Activated CD4-positive, alpha-beta T cell treated with anti-CD3 and anti-CD28 coated beads, Interleukin-2, Interleukin-6, amounts not matched to agents 100 ng/mL and 50 ng/mL, durations not matched to agents 16 hours and 8 hours (primary cell): ENCODE measurements at regions not wholly inside any gene's neighbourhood (a gene's known extent, or its start where the extent isn't known, plus 50 kb on each side); places are given as distances from the start of the nearest gene placed in this dataset.
"Not testable (repeated sequence)": the region's sequence is repeated elsewhere in the genome, so short reads cannot be mapped to it uniquely, and the experiment has no call there.

ENCODE experiments used
- DNase-seq: peaks from one replicate; pipeline ENCODE4 v3.0.0-alpha.2; 2020

GRCh38 chr15:53116169-53116568 lies 326.0 kb upstream of the ONECUT1 start:
- no peak for DNase-seq

GRCh38 chr15:53115563-53115962 lies 325.4 kb upstream of the ONECUT1 start:
- DNase-seq, result no peak

DNA sequence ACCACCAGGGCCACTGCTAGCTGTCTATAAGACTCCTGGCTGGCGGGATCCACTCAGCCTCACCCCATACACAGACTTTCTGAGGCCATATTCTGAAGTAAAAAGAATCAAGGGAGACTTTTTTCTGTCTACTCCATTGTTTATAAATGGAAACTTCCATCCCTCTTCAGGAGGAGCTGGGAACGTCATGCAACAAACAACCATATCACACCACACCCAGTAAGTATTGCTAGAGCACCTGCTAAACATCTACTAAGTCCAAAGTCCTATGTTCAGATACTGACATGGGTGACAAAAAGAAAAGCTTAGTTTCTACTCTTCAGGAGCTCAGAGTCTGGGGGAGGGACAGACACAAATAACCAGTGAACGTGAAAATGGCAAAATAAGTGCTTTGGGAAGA lies 324.8 kb upstream of the ONECUT1 start:
- DNase-seq, result no peak

DNA sequence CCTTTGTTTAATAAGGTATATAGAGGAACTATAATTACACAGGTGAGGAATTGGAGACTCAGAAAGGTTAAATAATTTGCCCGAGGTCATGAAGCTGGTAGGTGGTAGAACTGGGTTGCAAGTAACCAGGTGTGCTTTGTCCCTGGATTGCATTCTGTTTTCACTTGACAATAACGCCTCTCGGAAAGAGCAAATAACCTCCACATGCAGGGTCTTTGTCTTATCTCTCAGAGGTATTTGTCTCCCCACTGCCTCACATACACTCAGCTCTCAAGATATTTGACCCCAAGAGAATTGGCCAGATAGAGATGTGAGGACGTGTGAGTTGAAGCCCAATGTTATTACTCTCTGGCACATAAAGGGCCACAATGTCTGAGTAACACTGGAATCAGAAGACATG lies 320.9 kb upstream of the ONECUT1 start:
- no peak for DNase-seq

DNA sequence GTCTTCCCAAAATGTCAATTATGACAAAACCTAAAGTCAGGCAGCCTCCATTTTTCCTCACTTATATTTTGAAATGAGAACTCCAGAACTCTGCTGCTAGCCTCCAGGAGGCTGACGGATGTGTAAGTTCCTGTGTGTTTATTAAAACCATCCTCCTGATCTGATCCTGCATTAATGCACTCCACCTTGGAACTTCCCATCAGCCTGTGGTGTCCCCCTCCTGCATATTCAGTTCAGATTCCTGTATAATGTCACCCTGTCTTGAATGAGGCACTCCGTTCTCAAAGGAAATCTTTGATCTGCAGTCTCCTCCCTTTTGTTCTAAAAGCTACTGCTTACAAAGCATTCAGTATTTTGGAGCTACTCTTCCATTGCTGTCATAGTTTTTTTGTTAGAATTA lies 318.2 kb upstream of the ONECUT1 start:
- DNase-seq, result no peak

- no peak for DNase-seq
Observed at GRCh38 chr15:53107855-53108254, 317.7 kb upstream of the ONECUT1 start.

GRCh38 chr15:53106505-53107286 lies 316.6 kb upstream of the ONECUT1 start:
- DNase-seq, result no peak

DNA sequence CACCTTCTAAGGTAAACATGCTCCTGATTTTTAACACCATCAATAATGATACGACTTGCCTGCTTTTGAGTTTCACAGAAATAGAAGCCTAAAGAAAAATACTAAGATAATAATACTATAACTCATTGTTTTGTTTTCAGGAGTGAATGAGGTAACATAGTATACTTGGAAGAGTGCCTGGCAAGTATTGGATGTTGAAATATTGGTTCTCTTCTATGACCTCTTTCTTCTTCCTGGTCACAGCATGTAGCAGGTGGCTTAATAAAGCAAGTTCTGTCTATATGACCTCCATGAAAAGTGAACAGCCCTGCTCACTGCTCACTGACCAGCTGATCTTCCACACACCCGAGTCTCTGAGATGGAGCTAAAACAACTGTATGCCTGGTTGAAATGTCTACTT lies 312.3 kb upstream of the ONECUT1 start:
- no peak for DNase-seq

DNA sequence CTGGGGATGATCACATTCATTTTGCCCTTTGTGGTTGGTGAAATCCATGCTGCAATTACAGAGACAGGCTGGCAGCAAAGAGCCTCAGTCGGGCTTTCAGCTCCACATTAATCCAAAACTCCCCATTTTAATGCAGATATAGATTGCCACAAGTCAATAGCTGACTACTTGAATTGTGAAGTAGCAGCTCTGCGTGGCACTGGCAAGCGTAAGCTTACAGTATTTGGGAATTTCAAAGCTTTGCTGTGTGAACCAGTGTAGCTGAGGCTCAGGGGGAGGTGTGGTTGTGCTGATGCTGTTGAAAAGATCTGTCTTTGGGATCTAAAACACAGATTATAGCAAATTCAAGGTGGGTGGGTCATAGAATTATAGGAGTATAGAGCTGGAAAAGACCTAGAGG lies 290.3 kb upstream of the ONECUT1 start:
- no peak for DNase-seq

GRCh38 chr15:53074221-53074620 lies 284.1 kb upstream of the ONECUT1 start:
- no peak for DNase-seq

DNA sequence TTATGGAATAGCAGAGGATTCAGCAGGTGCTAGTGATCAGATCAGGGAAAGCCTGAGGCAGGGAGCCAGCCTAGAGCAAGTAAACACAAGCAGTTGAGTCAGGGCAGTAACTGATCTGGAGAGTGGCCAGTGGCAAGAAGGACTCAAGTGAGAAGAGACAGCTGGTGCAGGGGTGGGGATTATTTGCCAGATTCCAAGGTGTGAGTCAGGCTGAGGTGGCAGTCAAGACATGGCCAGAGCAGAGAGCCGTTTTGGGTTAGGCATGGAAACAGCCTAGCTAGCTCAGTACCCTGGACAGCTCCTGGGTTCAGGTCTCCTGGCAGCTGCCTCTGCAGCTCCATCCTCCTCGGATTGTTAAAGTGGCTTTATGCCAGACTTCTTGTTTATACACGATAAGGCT lies 281.9 kb upstream of the ONECUT1 start:
- DNase-seq, result peak; percentile 5

DNA sequence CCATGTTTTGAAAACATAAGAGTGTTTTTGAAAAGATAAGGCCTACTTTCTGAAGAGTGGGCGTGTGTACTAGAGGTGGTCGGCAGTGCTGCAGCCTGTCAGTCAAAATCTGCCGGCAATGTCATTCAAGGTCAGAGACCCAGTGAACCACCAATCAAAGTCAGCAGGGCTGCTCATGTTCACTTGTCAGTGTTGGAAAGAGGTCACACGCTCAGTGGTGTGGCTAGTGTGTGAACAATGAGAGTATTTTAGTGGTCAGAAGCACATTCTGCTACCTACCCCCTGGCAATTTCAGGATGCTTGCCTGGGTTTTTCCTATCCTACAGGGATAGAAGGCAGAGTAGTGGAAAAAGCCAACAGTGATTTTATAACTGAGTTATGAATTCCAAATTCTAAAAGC lies 278.5 kb upstream of the ONECUT1 start:
- no peak for DNase-seq

DNA sequence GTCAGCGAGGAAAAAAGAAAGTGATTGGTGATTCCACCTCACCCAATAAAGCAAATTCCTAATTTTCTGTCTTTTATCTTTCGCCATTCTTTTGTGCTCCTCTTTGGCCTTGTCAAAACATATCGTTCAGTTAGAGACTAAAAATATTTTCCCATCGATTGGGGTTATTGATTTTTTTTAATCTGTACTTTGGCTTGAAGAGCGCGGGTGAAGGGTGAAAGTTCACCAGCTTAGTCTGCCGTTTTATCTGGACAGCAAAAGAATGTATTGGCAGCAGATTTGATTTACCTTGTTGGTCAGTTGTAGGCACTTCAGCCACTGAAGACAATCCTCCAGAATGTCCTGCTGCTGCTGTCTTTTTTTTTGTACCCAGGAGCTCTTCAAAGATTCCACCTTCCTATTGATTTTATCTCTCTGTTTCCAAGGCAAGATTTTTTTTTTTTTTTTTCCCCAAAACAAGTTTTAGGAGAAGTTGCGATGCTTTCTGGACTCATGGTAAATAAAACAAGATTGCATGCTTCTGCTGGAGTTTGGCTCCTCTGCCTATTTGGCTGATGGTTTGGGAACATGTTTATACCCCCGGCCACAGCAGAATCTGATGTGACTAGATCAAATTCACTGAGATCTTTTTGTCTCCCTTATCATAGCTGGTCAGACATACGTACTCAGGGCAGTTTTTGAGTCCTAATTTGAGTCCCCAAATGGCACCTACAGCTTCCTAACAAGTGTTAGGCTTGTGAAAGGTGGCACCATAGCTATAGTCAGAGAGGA lies 269.3 kb upstream of the ONECUT1 start:
- DNase-seq, result no peak

GRCh38 chr15:53046153-53046790 lies 256.1 kb upstream of the ONECUT1 start:
- DNase-seq, result no peak

DNA sequence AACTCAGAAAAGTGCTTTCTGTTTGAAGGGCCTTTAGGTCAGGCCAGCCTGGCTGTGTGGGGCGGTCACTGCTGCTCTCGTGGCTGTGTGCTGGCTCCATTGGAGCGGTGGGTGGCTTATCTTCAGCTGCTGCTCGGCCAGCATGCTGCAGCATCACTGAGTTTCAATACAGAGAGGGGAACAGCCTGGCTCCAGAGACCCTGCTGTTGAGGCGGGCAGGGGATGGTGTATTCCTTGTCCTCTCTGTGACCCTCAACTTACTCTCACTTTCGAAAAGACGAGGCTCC lies 248.5 kb upstream of the ONECUT1 start:
- DNase-seq, result no peak

DNA sequence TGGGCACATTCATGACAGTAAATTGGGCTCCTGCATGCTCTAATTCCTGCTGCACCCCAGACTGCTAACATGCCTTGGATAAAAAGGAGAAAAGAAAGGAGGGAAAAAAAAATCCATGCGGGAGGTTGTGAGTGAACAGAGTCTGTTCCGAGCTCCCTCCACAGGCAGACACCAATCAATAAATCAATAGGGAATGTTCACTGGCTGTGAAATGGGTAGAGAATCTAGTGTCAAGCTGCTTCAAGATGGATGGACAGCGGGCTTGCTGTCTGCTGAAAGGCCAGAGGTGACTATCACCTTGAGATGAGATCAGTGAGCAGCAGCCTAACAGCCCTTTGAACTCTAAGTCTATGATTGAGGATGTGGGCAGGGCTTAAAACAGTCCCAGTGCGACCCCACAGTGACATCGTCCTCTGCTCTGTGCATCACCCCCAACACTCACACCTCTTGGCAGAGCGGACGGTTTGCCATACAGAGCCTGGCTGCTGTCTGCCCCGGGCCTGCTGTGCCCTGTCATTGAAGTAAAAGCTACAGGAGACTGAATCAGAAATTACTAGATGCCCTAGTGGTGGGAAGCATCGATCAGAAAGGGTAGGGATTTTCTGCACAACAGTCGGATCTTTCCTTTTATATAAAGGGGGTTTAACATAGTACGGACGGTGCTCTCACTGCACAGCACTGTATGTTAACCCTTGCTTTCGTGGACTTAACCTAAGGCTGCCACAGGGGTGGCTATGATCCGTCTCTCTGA lies 247.9 kb upstream of the ONECUT1 start:
- no peak for DNase-seq

DNA sequence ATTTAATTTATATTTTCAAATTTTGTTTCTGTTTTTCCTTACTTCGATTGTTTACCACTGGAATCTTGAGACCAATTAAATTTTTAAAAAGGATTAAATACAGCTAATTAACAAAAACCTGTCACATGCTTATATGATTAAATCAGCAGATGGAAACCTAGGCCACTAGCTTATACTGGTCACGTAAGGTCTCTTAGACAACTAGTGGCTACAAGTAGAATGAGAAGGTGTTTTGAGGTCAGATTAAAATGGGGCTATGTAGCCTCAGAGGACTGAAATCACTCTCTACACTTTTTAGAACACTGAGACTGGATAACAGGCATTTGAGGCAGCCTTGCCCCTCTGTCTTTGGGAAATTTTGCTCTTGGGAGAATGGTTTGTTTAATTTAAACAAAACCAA lies 246.5 kb upstream of the ONECUT1 start:
- DNase-seq, result no peak

GRCh38 chr15:53034767-53035245 lies 244.7 kb upstream of the ONECUT1 start:
- DNase-seq, result no peak

GRCh38 chr15:53033709-53034108 lies 243.6 kb upstream of the ONECUT1 start:
- no peak for DNase-seq

GRCh38 chr15:53031469-53031868 lies 241.3 kb upstream of the ONECUT1 start:
- DNase-seq, result no peak

GRCh38 chr15:53022788-53023187 lies 232.7 kb upstream of the ONECUT1 start:
- no peak for DNase-seq

DNA sequence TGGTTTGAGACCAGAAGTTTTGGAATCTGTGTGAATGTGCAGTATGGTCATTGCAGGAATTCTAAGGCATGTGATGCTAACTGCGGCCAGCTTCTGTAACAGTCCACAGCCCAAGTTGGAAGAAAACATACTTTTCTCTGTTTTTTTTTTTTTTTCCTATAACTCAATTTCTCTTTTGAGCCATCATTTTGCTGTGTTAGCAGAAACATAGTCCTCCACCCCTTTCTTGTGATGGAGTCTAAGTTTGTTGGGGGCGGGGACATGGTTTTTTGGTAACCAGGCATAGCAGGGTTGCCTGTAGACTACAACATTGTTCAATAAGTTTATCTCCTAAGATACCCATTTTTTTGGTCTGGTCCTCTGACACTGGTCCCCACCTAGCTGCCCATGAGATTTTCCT lies 223.2 kb upstream of the ONECUT1 start:
- DNase-seq, result no peak

DNA sequence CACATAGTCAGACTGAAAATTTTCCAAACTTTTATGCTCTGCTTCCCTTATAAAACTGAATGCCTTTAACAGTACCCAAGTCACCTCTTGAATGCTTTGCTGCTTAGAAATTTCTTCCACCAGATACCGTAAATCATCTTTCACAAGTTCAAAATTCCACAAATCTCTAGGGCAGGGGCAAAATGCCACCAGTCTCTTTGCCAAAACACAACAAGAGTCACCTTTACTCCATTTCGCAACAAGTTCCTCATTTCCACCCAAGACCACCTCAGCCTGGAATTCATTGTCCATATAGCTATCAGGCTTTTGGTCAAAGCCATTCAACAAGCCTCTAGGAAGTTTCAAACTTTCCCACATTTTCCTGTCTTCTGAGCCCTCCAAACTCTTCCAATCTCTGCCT lies 221.6 kb upstream of the ONECUT1 start:
- DNase-seq, result not testable (repeated sequence)
